ENCODE measurements at regions not wholly inside any gene's neighbourhood (a gene's known extent, or its start where the extent isn't known, plus 50 kb on each side); places are given as distances from the start of the nearest gene placed in this dataset.

GRCh38 chr17:71516149-71516548 is 604.7 kb upstream of the SOX9 start:
- TF ChIP-seq CTCF (IDR thresholded peaks at IDR 0.05) (no peak), POLR2A (IDR thresholded peaks at IDR 0.05) (no peak)

Measured in Peyer's patch (tissue), 4 donors.